Suppressor macrophage treated with lipopolysaccharide for 4 hours (primary cell): ENCODE measurements at regions not wholly inside any gene's neighbourhood (a gene's known extent, or its start where the extent isn't known, plus 50 kb on each side); places are given as distances from the start of the nearest gene placed in this dataset.

Experiments used
- DNase-seq: peaks from one replicate; pipeline ENCODE4 v3.0.0-alpha.2; 2020

DNA sequence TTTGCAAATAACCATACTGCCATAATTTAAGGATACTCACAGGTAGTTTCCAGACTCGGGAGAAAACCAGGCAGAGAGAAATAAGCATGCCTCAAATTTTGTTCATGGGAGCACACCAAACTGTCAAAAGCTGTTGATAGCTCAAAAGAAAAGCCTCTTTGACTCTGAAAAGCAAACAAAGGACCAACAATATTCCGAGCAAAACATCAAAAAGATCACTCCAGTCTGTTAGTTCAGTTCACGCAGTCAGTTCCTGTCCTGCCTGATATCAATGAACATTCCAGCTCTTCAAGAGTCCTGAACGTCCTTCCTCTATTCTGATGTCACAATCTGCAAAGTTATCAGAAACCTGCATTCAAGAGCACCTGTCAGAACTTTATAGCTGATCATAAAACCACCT is 78.7 kb downstream of the RRM2 start:
- no peak for DNase-seq

GRCh38 chr2:10202131-10202665 is 79.7 kb downstream of the RRM2 start:
- no peak for DNase-seq

DNA sequence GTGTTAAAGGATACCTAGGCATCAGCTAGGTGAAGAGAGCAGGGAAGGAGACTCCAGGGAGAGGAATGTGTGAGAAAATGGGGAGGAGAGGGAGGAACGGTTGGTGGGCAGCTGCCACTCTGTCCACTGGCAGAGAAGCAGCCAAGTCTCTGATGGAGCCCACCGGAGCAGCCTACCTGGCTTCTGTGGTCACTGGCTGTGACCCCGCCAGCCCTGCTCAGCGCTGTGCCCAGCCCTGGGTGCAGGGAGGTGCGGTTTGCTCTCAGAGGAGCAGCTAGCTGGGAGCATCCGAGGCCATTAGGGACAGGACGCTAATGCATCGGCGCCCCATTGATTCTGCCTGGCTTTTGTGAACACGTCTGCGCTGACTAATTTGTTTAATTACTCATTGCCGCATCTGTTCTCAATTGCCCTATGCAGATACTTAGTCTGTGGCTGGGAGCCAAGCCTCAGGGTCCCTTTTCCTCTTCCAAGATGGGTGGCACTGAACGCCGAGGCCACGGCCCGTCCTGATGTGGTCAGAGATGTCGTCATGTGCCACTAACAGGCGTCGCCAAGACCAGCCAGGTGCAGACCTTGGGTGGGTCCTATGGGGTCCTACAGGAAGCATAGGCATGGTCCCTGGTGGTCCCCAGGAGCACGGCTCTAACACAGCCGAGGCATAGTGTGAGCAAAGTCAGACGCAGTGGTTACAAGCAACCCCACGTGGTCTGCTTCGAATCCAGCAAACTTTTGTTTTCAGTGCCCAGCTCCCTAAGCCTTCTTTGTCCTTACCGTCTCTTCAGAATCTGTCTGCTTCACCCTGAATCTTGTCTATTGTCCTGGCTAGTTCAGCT is 82.0 kb downstream of the RRM2 start:
- no peak for DNase-seq

GRCh38 chr2:10205162-10205475 is 82.6 kb downstream of the RRM2 start:
- DNase-seq: no peak

- no peak for DNase-seq
Observed at GRCh38 chr2:10208736-10209135, 86.2 kb downstream of the RRM2 start.

DNA sequence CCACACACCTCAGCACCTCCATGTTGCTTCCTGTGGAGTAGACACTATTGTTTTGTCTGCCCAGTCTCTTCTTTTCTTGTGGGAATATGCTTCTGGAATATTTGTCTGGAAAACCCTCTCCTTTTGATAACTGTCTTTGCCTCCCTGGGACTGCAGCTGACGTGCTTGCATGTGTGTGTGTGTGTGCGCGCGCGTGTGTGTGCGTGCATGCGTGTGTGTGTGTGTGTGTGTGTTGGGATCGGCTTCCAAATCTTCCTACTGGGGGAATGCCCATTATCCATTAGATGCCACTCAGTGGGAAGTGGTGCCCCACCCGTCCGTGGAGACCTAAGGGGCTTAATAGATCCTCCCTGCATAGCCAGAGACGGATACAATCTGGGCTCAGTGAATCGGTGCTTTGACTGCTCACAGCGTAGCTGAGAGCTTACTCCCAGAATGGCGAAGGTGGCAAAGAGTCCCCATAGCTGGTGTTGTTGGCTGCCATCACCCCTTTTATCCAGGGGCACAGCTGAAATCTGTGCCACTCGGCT is 86.9 kb downstream of the RRM2 start:
- no peak for DNase-seq

GRCh38 chr2:10210336-10210735 is 87.8 kb downstream of the RRM2 start:
- no peak for DNase-seq

- no peak for DNase-seq
Observed at GRCh38 chr2:10211844-10212422, 89.4 kb downstream of the RRM2 start.

- no peak for DNase-seq
Observed at GRCh38 chr2:10212827-10213226, 89.9 kb upstream of the HPCAL1 start.

- DNase-seq: no peak
Observed at GRCh38 chr2:10214179-10214578, 88.5 kb upstream of the HPCAL1 start.

- no peak for DNase-seq
Observed at GRCh38 chr2:10215393-10215935, 87.2 kb upstream of the HPCAL1 start.

GRCh38 chr2:10216677-10217488 is 85.8 kb upstream of the HPCAL1 start:
- no peak for DNase-seq

DNA sequence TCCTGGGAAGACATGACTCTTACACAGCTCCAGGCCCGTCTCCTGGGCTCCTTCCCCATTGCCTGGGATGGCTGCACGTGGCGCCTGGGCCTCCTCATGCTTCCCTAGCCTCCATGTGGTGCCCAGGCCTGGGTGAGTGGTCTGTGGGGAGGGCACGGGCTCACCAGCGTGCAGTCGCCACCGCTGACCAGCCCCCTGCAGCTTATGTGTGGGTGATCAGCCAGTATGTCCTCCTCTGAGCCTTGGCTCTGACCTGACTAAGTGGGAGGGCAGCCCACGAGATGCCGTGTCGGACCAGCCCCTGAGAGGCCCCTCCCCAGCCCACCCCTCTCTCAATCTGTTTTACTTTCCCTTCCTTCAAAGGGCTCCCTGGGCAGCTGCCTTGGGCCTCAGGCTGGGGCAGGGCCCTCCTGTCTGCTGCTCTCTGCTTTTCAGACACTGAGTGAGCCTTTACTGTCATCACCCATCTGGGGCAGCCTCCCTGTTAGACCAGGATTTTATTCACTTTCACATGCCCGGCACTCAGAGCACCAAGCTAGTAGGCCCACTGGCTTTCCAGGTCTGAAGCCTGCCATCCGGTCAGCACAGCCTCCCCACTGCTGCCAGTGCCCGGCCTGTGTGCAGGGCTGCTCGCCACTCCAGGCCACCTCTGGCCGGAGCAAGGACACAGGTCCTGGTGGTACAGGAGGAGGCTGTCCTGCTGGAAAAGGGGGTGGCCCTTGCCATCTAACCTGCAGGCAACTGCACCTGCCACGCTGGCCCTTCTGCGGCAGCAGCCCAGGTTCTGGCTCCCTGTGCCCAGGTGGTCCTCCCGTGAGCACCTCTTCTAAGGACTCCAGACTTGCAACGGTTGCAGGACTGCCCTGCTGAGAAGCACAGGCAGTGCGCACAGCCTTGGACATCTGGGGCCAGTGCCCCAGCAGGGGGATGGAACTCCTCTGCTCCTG is 84.9 kb upstream of the HPCAL1 start:
- DNase-seq: no peak

DNA sequence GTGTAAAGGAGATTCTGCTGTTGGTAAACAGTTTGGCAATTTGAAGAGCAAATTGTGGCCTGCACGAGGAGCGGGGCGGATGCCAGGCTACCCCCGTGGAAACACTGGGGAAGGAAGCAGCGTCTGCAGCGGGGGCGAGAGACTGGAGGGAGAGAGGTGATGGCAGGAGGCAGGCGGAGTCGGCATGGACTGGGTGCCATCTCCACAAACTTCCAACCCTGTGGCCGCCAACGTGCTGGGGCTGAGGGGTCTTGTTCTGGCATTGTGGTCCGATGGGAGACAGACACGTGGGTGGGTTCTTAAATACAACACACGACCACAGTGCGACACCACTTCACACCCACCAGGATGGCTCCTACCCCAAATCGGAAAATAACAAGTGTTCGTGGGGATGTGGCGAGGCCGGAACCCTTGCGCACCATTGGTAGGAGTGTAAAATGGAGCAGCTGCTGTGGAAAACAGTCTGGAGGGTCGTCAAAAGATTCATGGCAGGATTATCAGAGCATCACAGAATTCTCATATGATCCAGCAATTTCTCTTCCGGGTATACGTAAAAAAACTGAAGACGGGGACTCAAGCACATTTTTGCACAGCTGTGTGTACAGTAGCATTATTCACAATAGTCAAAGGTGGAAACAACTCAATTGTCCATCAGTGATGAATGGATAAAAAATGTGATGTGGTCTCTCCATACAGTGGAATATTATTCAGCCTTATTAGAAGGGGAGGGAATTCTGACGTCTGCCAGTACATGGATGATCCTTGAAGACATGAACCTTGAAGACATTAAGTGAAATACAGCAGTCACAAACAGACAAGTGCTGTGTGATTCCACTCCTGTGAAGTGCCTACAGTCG is 82.4 kb upstream of the HPCAL1 start:
- no peak for DNase-seq

DNA sequence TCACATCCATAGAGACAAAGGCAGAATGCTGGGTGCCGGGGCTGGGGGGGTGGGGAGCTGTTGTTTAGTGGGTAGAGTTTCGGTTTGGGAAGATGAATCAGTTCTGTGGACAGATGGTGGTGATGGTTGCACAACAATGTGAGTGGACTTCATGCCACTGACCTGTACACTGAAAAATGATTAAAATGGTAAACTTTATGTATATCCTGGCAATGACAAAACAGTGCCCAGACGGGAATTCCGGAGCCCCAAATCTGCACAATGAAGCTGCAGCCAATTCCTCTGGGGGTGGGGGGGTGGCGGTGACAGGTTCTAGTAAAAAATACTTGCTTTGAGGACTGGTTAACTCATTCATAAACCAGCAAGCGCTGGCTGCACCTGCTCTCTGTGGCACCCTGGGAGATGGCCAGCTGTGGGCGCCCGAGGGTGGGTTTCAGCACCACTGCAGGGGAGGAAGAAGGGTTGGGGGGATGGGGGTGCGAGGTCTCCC is 81.8 kb upstream of the HPCAL1 start:
- DNase-seq: no peak

DNA sequence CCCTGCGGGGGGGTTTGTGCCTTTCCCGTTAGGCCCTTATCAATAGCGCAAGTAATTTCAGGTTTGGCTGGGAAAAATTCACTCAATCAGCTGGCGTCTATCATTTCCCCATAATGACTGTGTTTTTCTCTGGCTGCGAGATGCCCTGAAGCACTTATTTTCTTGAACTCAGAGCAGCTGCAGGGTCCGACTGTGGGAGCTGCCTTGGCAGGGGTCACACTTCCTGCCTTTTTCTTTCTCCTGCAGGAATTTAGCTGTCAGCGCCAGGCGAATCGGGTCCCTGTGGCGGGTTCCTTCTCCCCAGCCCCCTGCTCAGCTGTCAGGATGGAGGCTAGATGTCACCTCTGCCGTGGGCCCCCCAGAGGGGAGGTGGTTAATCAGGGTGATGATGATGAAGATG is 81.3 kb upstream of the HPCAL1 start:
- no peak for DNase-seq

GRCh38 chr2:10221976-10222870 is 80.5 kb upstream of the HPCAL1 start:
- no peak for DNase-seq

- DNase-seq: no peak
Observed at GRCh38 chr2:10223471-10223870, 79.2 kb upstream of the HPCAL1 start.

DNA sequence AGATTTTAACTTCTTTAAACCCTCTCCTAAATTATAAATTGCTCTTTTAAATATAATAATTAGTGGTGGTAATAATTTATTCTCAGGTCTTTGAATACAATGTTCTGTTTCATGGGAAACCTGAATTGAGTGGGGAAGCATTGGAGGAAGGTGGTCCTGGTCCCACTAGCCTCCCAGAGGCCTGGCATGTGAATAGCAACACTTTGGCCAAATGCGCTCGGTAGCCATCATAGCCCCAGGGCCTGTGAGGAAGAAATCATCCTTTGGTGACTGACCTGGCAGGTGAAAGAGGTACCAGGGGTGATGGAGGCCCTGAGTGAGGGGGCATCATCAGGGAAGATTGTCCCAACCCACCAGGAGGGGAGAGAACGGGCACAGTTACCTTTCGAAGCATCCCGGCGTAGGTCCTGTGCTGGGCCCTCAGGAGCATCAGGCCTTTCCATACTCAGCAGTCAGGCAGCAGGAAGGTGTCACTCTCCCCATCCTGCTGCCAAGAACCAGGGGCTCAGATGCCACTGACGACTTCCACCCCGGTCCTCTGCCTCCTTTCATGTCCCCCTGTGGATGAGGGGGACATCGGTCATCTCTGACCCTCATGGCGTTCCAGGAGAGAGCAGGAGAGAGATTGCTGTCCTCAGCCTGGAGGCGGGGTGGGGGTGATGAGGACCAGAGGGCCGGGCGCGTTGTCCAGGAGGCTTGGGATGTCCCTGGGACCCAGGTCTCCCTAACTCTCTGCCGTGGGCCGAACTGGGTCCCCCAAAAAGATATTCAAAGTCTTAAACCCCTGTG is 78.6 kb upstream of the HPCAL1 start:
- no peak for DNase-seq
